ENCODE measurements at regions not wholly inside any gene's neighbourhood (a gene's known extent, or its start where the extent isn't known, plus 50 kb on each side); places are given as distances from the start of the nearest gene placed in this dataset.
"Not testable (repeated sequence)": the region's sequence is repeated elsewhere in the genome, so short reads cannot be mapped to it uniquely, and the experiment has no call there.

DNA sequence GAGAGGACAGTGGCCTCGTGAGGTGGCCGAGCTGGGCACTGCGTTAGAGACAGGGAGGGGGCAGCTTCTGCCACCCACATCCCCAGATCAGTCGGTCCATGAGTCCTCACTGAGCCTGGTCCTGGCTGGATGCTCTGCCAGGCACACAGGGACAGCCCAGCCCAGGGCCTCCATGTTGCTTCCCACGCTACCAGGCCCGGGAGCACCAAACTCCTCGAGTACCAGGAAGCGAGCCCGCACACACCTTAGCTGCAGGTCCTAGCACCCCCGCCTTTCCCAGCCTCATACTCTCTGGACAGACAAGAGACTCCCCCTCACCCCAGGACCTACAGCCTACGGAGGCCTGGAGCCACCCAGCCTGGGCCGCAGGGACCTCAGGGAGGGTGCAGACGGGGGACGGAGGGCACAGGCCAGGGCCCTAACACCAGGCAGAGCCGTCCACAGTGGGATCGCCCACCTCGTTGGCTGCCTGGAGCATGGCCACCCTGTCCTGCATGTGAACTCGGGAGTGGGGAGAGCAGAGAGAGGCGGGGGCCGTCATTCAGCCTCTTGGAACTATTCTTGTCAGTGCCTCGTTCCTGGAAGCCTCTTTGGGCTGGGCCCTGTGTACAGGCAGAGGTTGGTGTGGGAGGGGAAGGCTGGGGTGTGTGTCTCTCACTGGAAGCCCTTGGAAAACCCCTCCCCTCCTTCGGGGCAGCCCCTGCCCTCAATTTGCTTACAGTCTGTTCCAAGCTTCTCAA is 90.9 kb upstream of the RUNX3 start:
- no peak for DNase-seq

DNA sequence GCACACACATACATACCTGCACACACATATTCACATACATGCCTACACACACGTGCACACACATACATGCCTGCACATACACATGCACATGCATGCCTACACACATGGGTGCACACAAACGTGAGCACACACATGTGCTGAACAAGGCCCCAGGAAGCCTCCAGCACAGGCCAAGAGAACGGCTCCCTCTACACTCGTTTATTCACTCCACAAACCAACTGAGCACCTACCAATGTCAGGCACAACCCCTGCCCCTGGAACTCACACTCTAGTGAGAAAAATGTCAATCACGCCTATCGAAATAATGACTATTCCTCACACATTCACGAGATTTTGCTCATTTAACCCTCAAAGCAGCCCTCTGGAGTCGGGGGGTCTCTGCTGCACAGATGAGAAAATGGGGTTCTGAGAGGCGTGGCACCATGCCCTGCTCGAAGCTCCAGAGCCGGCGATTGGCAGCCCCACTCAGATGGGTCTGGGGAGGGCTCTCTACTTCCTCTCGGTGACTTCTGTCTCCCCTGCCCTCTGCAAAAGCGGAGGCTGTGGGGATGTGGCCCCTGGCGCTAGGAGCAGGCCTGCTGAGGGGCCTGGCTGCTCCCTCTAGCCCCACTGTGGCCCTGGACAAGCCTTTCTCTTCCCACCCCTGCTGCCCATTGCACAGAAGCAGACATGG is 90.2 kb upstream of the RUNX3 start:
- DNase-seq, result no peak

DNA sequence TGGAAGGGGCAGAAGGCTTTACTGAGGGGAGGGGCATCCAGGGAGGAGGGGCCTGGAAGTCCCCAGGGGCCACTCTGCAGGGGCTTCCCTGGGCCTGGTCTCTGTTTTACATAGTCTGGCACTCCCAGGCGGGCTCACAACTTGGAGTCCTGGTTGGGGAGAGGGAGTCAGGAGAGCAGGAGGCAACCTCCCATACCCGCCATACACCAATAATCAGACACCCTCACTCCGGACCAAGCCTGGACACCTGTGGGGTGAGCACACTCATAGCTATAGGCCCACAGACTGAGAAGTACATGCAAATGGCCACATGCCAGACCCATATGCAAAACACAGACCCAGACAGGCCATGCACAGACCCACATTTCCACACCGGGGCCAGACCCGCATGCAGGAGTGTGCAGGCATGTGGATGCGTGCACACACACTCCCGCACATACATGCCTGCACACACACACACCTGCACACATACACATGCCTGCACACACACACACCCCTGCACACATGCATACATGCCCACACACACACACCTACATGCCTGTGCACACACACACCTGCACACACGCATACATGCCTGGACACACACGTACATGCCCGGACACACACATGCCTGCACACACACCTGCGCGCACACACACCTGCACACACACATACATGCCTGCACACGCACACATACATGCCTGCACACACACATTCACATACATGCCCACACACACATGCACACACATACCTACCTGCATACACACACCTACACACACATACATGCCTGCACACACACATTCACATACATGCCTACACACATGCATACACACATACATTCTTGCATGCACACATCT is 89.5 kb upstream of the RUNX3 start:
- no peak for DNase-seq

DNA sequence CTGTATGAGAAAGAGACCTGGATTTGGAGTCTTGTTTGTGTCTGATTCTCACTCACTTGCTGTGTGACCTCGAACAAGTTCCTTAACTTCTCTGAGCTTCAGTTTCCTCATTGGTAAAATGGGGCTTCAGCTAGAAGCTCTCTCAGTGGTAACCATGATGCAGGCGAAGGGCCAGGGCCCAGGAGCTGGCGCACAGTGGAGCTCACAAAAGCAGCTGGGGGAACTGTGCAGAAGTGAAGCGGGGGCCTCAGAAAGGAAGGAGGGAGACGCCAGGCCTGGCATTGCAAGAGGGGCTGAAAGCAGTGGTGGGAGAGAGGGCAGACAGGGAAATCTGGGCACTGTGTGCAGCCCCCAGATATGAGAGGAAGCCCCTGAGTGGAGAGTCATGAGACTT is 88.9 kb upstream of the RUNX3 start:
- DNase-seq, result no peak

DNA sequence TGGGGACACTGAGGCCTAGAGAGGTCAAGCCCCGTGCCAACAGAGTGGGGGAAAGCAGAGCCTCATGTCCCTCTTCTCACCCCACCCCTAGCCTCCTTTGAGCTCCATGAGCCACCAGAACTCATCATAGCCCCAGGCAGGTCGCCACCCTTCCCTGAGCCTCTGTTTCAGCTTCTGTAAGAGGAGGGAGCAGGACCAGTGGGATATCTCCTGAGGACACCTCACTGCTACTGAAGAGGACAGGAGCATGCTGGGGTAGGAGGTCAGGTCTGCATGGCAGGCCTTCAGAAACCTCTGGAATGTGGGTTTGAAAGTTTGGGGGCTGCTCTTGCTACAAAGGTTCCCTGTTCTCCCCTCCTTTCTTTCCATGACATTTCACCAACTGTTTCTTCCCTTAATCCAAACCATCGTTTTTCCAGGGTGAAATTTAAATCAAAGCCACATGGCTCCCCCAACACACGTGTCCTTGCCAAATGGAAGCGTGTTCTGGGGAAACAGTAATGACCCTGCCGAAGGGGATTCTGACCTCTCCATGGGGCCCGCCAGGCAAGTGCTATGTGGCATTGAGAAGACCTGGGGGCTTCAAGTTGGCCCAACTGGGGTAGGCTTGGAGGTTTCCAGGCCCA is 88.1 kb upstream of the RUNX3 start:
- no peak for DNase-seq

DNA sequence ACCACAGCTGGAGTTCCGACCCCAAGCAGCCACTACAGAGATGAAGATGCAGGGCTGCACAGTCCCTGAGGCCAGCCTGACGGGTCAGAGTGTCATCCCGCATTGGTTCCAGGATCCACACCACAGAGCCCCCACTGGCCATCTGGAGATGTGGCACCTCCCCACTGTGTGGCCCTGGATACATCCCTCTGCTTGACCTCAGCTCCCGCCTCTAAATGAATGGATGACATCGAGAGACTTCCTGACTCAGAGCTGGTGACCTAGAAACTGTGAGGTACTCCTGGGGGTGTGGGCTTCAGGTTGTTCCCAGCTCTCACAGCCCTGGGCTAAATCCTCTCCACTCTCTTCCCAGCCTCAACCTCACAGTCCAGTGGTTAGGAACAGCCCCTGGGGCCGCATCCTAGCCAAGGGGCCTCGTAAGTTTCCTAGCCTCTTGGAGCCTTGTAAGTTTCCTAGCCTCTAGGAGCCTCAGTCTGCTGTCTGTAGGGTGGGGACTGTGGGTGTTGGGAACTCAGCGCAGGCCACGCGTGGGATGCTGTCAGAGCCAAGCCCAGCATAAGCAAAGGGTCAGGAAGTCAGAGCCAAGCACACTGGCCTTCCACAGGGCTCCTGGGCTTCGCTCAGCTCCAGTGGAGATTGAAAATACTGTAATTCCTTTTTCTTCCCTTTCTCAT is 87.5 kb upstream of the RUNX3 start:
- DNase-seq, result no peak

DNA sequence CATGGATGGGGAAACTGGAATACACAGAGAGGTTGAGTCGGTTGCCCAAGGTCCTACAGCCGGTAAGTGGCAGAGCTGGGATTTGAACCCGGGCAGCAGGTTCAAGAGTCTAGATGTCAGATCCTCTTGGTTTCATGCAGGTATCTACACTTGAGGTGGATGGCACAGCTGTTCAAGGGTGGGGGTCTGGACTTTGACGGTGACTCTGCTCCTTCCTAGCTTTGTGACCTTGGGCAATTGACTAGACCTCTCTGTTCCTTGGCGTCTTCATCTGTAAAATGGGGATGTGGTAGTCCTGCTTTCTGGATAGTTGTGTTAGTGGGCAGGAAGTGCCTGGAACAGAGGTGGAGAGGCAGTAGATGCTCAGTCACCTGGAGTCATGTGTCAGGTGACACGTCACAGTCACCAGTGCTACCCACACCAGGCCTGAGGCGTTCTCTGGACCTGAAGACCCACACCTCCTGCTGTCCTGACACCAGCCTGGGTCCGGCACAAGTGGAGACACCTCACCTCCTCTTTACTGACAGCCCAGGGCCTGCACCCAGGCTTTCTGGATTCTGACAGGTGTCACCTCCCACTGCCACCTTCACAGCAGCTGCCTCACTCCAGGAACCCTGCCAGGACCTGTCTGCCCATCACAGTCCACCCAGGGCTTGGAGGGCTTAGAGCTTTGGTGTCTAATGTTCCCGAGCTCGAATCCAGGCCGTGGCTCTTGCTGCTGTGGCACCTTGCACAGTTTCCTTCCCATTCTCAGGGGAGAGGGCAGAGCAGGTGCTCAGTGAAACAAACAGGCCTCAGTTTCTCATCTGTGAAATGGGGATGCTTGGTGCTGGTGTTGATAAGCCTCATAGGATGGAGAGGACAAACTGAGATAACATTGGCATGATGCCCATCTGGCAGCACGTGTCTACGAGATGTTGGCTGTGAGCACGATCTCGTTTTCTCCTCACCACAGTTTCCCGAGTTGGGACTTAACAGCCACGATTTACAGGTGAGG is 83.2 kb upstream of the RUNX3 start:
- no peak for DNase-seq

DNA sequence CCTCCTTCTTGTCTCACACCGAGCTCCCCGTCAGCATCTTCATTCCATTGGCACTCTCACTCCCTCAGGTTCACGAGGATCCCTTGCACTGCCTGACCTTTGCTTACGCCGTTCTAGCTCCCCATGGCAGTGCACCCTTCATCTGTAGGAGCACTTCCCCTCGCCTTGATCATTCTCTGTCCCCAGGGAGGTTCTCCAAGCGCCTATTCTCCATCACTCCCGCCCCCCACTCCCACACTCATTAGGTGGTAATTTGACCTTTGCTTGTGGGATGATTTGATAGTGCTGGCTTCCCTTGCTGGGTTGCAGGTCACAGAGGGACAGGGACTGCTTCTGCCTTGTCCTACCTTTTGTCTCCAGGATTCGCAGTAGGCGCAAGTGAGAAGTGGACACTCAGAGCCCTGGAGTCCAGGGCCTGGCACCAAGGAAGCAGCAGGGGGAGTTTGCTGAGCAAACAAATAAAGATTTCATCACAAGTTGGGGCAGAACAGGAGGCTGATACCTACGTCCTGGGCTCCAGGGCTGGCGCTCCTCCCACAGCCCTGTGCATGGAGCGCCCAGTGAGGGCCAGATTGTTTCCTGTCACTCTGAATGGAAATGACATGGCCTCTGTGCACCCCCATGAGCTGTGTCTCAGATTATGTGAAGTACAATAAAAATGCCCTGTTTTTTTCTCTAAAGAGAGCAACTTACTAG is 82.0 kb upstream of the RUNX3 start:
- no peak for DNase-seq

DNA sequence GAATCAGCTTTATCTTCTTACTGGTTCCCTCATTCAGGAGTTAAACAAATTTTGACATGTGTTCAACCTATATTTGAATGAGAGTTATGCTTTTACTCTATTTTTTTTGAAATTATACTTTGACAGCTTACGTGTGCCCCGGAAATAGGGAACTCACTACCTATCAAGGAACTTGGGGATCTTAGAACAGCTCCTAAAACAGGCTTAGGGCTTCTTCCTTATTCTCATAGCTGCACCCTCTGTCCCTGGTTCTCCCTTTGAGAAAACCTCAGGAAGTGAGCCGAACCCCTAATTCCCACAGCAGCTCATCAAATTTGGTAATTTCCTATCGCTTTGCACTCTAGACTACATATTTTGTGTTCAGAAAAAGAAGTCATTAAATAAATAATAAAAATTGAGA is 81.2 kb upstream of the RUNX3 start:
- DNase-seq, result no peak

DNA sequence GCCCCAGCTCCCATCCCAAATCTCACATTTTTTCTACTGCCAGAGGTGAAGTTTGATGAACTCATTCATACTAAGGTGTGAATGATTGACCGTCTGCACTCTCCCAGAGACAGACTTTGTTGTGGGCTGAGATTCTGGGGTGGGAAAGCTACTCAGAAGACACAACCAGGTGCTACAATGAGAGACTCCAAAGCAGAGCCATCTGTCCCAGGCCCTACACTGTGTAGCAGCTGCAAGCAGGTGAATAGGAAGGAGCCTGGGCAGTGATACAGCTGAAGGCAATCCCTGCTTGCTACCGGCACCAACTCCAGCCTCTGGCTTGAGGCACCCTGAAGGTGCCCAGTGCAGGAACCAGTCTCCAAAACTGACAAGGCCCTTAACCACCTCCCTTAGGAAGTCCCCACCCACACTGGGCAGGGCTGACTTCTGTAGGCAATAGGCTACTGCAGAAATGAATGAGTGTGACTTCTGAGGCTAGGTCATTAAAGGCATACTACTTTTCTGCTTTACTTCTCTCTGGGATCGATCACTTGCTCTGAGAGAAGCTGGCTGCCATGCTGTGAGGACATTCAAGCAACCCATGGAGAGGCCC is 79.7 kb upstream of the RUNX3 start:
- no peak for DNase-seq

DNA sequence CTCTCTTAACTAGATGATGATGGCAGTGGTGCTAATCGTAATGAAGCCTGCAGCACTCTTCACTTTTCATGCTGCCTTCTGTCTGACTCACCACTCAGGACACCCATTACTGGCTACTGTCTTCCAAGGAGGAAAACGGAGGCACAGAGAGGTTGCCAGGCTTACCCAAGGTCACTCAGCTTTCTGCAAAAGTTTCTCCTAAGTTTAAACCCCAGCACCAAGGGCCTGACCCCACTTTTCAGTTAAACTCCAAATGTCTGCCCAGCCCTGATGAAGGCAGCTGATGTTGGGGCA is 78.1 kb upstream of the RUNX3 start:
- no peak for DNase-seq

DNA sequence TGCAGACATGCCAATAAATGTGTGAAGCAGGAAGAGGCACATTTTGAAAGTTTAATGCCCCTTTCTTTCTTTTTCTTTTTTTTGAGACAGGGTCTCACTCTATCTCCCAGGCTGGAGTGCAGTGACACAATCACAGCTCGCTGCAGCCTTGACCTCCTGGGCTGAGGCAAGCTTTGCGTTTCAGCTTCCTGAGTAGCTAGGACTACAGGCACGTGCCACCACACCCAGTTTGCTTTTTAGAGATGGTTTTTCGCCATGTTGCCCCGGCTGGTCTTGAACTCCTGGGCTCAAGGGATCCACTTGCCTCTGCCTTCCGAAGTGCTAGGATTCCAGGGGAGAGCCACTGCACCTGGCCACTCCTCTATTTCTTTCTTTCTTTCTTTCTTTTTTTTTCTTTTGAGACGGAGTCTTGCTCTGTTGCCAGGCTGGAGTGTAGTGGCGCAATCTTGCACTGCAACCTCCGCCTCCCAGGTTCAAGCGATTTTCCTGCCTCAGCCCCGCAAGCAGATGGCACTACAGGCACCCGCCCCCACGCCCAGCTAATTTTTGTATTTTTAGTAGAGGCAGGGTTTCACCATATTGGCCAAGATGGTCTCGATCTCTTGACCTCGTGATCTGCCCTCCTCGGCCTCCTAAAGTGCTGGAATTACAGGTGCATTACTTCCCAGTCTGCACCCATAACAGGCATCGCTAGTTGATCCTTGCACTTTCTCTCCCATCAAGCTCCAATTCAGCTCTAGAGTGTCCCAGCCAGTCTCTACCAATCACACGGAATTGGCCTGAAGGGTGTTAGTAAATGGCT is 77.5 kb upstream of the RUNX3 start:
- DNase-seq, result not testable (repeated sequence)

DNA sequence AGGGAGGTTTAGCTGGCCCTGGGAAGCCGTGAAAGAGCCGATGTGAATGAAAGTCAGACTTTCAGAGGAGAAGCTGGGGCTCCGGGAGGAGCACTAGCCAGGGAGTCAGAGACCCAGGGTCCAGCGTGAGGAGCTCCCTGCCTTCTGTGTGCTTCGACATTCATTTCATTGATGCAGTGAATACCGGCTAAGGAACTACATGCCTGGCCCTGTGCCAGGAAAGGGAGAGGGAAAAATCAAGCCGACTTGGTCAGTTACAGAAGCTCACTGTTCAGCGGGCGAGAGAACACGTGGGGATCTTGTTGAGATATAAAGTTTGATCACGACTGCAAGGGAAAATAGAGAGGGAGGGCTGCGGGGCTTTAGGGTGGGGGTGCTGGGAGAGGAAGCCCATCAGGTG is 76.7 kb upstream of the RUNX3 start:
- DNase-seq, result no peak

DNA sequence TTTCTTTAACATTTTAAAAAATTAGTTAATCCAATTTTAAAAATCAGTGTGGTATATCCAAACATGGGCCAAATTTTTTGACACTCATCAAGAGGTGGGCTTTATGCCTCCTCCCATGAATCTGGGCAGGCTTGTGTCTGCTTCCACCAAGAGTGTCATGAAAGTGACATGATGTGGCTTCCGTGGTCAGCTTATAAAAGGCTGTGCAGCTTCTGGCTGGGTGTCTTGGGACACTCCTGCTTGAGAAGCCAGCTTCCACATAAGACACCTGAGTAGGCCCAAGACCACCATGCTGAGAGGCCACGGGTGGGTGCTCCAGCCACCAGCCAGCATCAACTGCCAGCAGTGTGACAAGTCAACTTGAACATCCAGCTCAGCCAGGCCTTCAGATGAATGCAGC is 74.3 kb upstream of the RUNX3 start:
- DNase-seq, result no peak

DNA sequence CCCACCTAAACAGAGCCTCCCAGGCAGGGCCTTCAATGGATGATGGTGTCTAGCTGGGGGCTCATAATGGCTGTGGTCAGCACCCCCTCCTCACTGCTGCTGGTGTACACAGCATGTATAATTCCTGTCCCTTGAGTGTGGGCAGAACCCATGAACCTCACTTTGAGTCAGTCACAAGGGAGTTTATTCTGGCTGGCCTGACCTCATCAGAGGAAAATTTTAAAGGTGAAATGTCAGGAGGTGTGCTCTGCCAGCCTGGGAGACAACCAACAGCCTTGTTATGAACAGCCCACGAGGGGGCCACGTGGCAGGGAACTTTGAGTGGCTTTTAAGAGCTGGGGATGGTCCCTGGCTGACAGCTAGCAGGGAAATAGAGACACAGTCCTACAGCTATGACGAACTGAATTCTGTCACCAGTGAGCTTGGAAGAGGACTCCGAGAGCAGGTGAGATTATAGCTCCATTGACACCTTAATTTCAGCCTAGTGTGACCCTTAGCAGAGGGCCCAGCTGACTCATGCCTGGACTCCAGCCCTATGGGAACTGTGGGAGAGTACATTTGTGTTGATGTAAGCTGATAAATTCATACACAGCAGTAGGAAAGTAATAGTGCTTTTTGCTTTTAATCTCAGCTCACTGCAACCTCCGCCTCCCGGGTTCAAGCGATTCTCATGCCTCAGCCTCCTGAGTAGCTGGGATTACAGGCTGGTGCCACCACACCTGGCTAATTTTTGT is 73.5 kb upstream of the RUNX3 start:
- no peak for DNase-seq

DNA sequence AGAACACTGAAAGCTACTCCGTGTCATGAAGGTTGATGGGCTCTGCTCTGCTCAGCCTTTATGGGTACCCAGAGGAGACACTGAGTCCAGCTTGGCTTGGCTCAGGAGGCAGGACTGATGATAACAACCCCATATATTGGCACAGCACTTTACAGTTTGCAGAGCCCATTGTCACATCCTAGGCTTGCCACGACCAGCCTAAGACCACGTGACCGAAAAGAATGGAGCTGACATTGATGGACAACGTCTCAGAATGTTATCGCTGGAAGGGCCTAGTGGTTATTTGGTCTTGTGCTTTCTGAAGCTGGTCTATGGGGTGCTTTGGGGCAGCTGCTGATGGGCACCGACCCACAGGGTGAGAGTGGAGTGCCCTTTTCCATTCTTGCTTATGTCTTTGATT is 72.9 kb upstream of the RUNX3 start:
- no peak for DNase-seq

DNA sequence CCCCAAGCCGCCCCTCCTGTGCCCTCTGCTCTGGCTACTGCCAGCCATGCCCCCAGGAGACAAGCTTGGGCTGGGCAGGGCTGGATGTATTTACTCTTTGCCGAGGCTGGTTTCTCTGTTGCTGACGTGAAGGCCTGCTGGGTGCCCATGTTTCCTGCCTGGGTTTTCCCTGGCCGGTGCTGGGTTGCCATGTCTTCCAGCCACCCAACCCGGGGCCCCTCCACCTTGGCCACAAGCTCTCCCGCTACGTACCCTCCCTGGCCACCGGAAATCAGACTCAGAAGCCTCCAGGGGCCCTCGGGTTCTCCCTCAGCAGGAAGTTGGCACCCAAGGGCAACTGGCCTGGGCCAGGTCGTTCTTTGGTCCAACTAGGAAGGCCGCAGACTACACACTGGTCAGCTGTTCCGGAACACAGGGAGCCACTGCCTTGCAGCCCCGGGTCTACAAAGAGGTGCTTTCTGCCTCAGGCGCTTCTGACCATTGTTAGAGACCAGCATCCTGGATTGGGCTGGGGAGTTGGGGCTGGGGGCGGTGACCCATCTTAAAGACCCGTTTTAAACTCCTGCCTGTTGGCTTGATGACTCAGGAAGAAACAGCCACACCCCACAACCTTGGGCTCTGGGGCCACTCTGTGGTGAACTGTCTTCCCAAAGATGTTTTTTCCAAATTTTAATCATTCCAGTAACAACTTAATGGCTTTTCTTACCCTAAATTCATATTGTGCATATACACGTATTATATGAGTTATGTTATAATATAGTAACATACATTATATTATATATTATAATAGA is 71.2 kb upstream of the RUNX3 start:
- peak; percentile 55 for DNase-seq

DNA sequence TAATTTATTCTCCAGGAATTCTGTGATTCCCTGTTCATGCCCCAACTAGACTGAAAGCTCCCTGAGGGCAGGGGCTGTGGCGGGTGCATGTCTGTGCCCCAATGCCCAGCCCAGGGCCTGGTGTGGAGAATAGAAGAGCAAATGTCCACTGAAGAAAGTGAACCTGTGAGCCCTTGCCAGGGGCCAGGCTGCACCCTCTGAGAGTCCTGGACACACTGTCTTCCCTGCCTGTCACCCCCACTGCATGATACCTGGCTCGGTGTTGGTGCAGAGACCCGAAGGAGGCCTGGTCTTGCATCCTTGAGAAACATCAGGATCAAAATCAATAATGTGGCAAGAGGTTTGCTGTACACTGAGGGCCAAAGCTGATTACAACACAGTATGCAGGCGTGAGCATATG is 69.8 kb upstream of the RUNX3 start:
- no peak for DNase-seq
